ENCODE measurements at regions not wholly inside any gene's neighbourhood (a gene's known extent, or its start where the extent isn't known, plus 50 kb on each side); places are given as distances from the start of the nearest gene placed in this dataset.

DNA sequence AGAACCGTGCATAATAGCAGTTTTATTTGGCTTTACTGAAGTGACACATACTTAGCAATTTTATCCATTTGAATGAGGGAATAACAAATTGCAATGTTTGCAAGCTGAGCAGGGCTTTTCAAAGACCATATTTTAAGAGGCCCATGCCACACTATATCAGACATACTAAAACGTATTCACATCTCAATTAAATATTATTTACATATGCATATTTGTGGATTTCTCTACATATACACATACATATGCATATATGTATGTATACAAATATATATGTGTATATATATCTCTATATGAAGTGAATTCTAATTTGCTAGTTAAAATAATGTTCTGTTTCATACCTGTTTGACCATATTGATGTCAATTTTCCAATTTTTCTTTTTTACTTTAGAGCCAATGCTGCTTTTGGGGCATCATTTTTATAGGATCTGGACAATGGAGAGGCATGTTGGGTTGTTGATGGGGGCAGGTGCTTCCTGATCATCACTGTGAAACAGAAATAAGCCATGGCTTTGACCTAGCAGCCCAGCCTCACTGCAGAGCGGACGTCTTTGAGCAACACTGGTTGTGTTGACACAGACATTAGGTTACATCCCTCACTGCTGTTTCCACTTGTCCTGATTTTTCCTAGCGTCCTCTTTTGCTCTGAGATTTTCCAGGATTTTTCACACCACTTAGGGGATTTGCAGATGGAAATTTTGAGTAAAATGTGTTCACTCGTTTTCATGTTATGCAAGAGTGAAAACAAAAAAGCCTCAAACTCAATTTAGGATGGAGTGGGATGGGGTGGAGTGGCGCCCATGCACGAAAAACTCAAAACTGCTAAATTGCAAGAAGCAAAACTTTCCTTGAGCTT is 56.9 kb downstream of the RDH14 start:
- DNase-seq (ENCODE audit: low spot score in 2 of 2): no peak
- H3K4me3 ChIP-seq (ENCODE audit: low read depth, poor library complexity, severe bottlenecking): no peak overlapping the region
- intact Hi-C loops (cut with DNase I; ENCODE audit: low total_unique reads): no loop called here
- TF ChIP-seq, protein P1, sequence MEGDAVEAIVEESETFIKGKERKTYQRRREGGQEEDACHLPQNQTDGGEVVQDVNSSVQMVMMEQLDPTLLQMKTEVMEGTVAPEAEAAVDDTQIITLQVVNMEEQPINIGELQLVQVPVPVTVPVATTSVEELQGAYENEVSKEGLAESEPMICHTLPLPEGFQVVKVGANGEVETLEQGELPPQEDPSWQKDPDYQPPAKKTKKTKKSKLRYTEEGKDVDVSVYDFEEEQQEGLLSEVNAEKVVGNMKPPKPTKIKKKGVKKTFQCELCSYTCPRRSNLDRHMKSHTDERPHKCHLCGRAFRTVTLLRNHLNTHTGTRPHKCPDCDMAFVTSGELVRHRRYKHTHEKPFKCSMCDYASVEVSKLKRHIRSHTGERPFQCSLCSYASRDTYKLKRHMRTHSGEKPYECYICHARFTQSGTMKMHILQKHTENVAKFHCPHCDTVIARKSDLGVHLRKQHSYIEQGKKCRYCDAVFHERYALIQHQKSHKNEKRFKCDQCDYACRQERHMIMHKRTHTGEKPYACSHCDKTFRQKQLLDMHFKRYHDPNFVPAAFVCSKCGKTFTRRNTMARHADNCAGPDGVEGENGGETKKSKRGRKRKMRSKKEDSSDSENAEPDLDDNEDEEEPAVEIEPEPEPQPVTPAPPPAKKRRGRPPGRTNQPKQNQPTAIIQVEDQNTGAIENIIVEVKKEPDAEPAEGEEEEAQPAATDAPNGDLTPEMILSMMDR (IDR thresholded peaks at IDR 0.05): no peak
- TF ChIP-seq POLR2A (IDR thresholded peaks at IDR 0.05): no peak
- 60 to 81% methylated on average over 8 of the region's 8 CpGs for WGBS, 2 donors

DNA sequence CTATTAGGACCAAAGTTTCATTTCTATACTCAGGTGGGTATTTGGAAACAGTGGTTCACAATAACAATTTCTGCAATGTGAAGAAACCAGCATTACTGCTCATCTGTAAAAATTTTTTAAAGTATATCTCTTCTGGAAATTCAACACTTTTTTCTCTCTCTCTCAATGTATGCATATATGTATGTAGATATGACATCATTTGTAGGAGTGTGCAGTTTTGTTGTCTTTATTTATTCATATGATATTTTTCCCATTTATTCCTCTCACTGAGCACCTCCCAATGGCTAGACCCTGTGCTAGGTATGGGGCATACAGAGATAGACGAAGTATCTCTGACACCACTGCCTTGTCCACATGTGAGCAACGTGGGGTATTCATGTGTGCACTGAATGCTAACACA is 58.3 kb downstream of the RDH14 start:
- TF ChIP-seq, protein P1 (IDR thresholded peaks at IDR 0.05): no peak
- no peak for TF ChIP-seq POLR2A (IDR thresholded peaks at IDR 0.05)
- no peak overlapping the region for H3K4me3 ChIP-seq (ENCODE audit: low read depth, poor library complexity, severe bottlenecking)
- intact Hi-C loops (cut with DNase I; ENCODE audit: low total_unique reads): no loop called here
- 77 to 86% methylated on average over 2 of the region's 2 CpGs for WGBS, 2 donors
- DNase-seq (ENCODE audit: low spot score in 2 of 2): no peak

DNA sequence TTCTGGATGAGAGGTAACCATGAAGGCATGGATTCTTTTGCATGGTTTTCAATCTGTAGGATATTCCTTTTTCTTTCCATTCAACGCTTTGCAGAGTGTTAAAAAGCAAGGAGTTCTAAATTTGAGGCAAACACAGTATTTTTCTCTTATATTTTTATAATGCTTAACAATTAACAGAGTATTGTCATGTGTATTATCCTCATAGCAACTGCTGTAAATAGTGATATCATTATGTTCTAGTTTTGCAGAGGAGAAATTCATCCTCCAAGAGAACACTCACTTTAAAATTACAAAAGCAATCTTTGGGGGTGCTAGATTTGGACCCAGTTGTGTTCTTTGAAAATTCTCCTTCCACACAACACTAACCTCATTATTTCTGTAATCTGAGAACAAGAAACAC is 58.7 kb downstream of the RDH14 start:
- TF ChIP-seq, protein P1 (IDR thresholded peaks at IDR 0.05): no peak
- no peak for TF ChIP-seq POLR2A (IDR thresholded peaks at IDR 0.05)
- no peak overlapping the region for H3K4me3 ChIP-seq (ENCODE audit: low read depth, poor library complexity, severe bottlenecking)
- intact Hi-C loops (cut with DNase I; ENCODE audit: low total_unique reads): no loop called here
- no peak for DNase-seq (ENCODE audit: low spot score in 2 of 2)
- WGBS, 2 donors: 79 to 87% methylated on average over 1 of the region's 1 CpG

DNA sequence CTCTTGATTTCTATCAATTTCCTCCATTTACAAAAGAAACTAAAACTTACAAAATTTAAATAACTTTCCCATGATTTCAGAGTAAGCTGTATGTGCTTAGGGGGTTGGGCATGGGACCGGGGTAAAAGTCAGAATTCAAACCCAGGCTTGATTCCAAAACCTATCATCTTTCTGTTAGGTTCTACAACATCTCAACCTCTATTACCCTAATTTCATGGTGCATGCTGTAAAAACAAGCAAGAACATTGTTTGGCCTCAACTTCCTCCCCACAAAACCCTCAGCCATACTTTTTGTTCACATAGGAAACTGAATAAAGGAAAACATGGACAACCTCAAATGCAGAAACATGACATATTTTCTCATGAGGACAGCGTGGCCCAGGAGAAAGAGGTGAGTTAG is 59.3 kb downstream of the RDH14 start:
- intact Hi-C loops (cut with DNase I; ENCODE audit: low total_unique reads): no loop called here
- TF ChIP-seq, protein P1 (IDR thresholded peaks at IDR 0.05): no peak
- no peak for TF ChIP-seq POLR2A (IDR thresholded peaks at IDR 0.05)
- no peak for DNase-seq (ENCODE audit: low spot score in 2 of 2)
- 82 to 83% methylated on average over 2 of the region's 2 CpGs for WGBS, 2 donors
- H3K4me3 ChIP-seq (ENCODE audit: low read depth, poor library complexity, severe bottlenecking): no peak overlapping the region

DNA sequence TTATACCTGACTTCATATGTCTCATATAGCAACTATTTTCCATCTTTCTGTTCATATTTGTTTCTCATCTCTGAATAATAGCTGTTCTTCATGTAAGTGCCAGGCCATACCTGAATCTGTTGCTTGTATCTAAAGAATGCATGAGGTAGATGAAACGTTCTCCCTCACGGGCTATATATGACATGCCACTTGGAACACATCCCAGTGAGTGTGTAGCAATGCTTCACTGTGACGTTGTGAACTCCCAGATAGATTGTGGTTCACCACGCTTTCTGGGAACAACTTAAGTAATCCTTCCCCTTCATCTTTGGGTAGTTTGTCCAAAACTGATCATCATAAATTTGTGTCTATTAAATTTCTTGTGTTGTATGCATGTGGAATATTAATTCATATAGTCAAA is 60.1 kb downstream of the RDH14 start:
- WGBS, 2 donors: 38 to 39% methylated on average over 4 of the region's 4 CpGs
- DNase-seq (ENCODE audit: low spot score in 2 of 2): no peak
- no peak overlapping the region for H3K4me3 ChIP-seq (ENCODE audit: low read depth, poor library complexity, severe bottlenecking)
- intact Hi-C loops (cut with DNase I; ENCODE audit: low total_unique reads): no loop called here
- TF ChIP-seq, protein P1 (IDR thresholded peaks at IDR 0.05): no peak
- TF ChIP-seq POLR2A (IDR thresholded peaks at IDR 0.05): no peak

DNA sequence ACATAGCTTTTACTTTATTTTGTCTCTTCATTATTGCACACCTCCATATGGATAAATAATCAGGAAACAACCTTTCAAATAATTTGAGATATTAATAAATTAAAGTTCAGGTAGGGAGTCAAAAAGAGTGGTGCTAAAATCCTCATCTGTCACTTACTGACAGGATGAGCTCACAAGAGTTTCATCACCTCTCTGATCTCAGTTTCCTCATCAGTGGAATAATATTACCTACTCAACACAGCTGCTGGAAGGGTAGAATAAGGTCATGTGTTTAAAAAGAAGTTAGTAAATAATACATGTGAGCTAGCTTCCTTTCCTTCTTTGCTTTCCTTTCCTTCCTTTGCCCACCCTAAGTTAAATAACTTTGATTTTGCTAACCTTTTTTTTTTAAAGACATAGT is 61.9 kb downstream of the RDH14 start:
- no peak for TF ChIP-seq POLR2A (IDR thresholded peaks at IDR 0.05)
- TF ChIP-seq, protein P1 (IDR thresholded peaks at IDR 0.05): no peak
- intact Hi-C loops (cut with DNase I; ENCODE audit: low total_unique reads): no loop called here
- DNase-seq (ENCODE audit: low spot score in 2 of 2): no peak

More for the DNA sequence above, 61.9 kb downstream of the RDH14 start:
- no peak overlapping the region for H3K4me3 ChIP-seq (ENCODE audit: low read depth, poor library complexity, severe bottlenecking)
